Smooth muscle cell (in vitro differentiated cells): ENCODE measurements at regions not wholly inside any gene's neighbourhood (a gene's known extent, or its start where the extent isn't known, plus 50 kb on each side); places are given as distances from the start of the nearest gene placed in this dataset.

Source experiments
- DNase-seq: peaks from one replicate; lab custom pipeline; 2025; ENCODE audit not compliant: unreplicated experiment; lab: John Stamatoyannopoulos, UW
- H2AFZ ChIP-seq: fragments of 200-600 bp; sonication (generic); 2 replicates; pipeline ENCODE4 v1.6.0; 2016; ENCODE audit warnings: antibody characterized with exemption, low read depth, mild to moderate bottlenecking
- H3F3A ChIP-seq: fragments of 200-600 bp; sonication (generic); 2 replicates; pipeline ENCODE4 v1.6.0; 2017; ENCODE audit warnings: antibody characterized with exemption, low read depth
- H3K27ac ChIP-seq: fragments of 200-600 bp; sonication (generic); 2 replicates; pipeline ENCODE4 v1.5.1; 2016; ENCODE audit warnings: low read depth, mild to moderate bottlenecking
- H3K27me3 ChIP-seq: fragments of 200-600 bp; sonication (generic); 2 replicates; pipeline ENCODE4 v1.6.1; 2016; ENCODE audit warnings: low read depth, mild to moderate bottlenecking
- H3K36me3 ChIP-seq: fragments of 200-600 bp; sonication (generic); 2 replicates; pipeline ENCODE4 v1.5.1; 2016; ENCODE audit warnings: low read depth
- H3K4me1 ChIP-seq: fragments of 200-600 bp; sonication (generic); 2 replicates; pipeline ENCODE4 v1.5.1; 2016; ENCODE audit warnings: low read depth
- H3K4me2 ChIP-seq: fragments of 200-600 bp; sonication (generic); 2 replicates; pipeline ENCODE4 v1.6.0; 2016; ENCODE audit warnings: mild to moderate bottlenecking
- H3K4me3 ChIP-seq: fragments of 200-600 bp; sonication (generic); 2 replicates; pipeline ENCODE4 v1.5.1; 2016; ENCODE audit warnings: mild to moderate bottlenecking
- H3K79me2 ChIP-seq: fragments of 200-600 bp; sonication (generic); 2 replicates; pipeline ENCODE4 v1.6.0; 2016; ENCODE audit warnings: low read depth, mild to moderate bottlenecking
- H3K9ac ChIP-seq: fragments of 200-600 bp; sonication (generic); 2 replicates; pipeline ENCODE4 v1.6.0; 2016; ENCODE audit warnings: low read depth
- H3K9me3 ChIP-seq: fragments of 200-600 bp; sonication (generic); replicated peaks from 2 replicates; pipeline ENCODE4 v1.5.1; 2016; ENCODE audit warnings: low read depth
- H4K20me1 ChIP-seq: fragments of 200-600 bp; sonication (generic); 2 replicates; pipeline ENCODE4 v1.6.0; 2016; ENCODE audit warnings: low read depth
- WGBS: methylation state at CpG from one replicate; pipeline ENCODE4 v1.1.7; 2016; ENCODE audit warnings: low lambda C conversion rate; 5-methylcytosine and 5-hydroxymethylcytosine counted together
- TF ChIP-seq, protein P1 (sequence below): fragments of 200-600 bp; sonication (generic); IDR thresholded peaks from 2 replicates; pipeline ENCODE4 v1.5.1; 2017; ENCODE audit warnings: borderline replicate concordance, mild to moderate bottlenecking, antibody characterized with exemption; ENCODE audit not compliant: insufficient read depth, poor library complexity, severe bottlenecking

GRCh38 chr4:138035781-138036258 lies 206.3 kb downstream of the SLC7A11 start:
- H3K9me3 ChIP-seq = no peaks in the 10 kb centered on the region
- H4K20me1 ChIP-seq = no peaks in the 10 kb centered on the region
- no peak overlapping the region for H3K4me2 ChIP-seq
- no peaks in the 10 kb centered on the region for H3K4me1 ChIP-seq
- peak overlapping the region; percentile 71 for H2AFZ ChIP-seq
- H3K27ac ChIP-seq = no peak overlapping the region
- no peaks in the 10 kb centered on the region for H3K27me3 ChIP-seq
- H3K79me2 ChIP-seq = no peaks in the 10 kb centered on the region
- H3K4me3 ChIP-seq = no peak overlapping the region
- H3K36me3 ChIP-seq = no peaks in the 10 kb centered on the region
- DNase-seq = no peak
- TF ChIP-seq, protein P1, sequence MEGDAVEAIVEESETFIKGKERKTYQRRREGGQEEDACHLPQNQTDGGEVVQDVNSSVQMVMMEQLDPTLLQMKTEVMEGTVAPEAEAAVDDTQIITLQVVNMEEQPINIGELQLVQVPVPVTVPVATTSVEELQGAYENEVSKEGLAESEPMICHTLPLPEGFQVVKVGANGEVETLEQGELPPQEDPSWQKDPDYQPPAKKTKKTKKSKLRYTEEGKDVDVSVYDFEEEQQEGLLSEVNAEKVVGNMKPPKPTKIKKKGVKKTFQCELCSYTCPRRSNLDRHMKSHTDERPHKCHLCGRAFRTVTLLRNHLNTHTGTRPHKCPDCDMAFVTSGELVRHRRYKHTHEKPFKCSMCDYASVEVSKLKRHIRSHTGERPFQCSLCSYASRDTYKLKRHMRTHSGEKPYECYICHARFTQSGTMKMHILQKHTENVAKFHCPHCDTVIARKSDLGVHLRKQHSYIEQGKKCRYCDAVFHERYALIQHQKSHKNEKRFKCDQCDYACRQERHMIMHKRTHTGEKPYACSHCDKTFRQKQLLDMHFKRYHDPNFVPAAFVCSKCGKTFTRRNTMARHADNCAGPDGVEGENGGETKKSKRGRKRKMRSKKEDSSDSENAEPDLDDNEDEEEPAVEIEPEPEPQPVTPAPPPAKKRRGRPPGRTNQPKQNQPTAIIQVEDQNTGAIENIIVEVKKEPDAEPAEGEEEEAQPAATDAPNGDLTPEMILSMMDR = peak; percentile 59
- no peaks in the 10 kb centered on the region for H3F3A ChIP-seq
- WGBS = 48% methylated on average over 1 of the region's 1 CpG
- no peak overlapping the region for H3K9ac ChIP-seq

- H3K27ac ChIP-seq = peak overlapping the region; percentile 36
- H3K36me3 ChIP-seq = no peaks in the 10 kb centered on the region
- H3K4me2 ChIP-seq = no peak overlapping the region
- no peak for DNase-seq
- 73% methylated on average over 2 of the region's 2 CpGs for WGBS
- H2AFZ ChIP-seq = no peak overlapping the region
- H3K9me3 ChIP-seq = no peaks in the 10 kb centered on the region
- H3K79me2 ChIP-seq = no peaks in the 10 kb centered on the region
- TF ChIP-seq, protein P1 = peak; percentile 4
- H3K27me3 ChIP-seq = no peaks in the 10 kb centered on the region
- H4K20me1 ChIP-seq = no peaks in the 10 kb centered on the region
- H3F3A ChIP-seq = no peaks in the 10 kb centered on the region
- H3K9ac ChIP-seq = no peak overlapping the region
- H3K4me1 ChIP-seq = no peaks in the 10 kb centered on the region
- H3K4me3 ChIP-seq = no peak overlapping the region
Measured at GRCh38 chr4:138034871-138035270, 207.3 kb downstream of the SLC7A11 start.

- H3K4me2 ChIP-seq = no peak overlapping the region
- no peaks in the 10 kb centered on the region for H3K36me3 ChIP-seq
- H3K4me3 ChIP-seq = no peak overlapping the region
- H3K9me3 ChIP-seq = no peaks in the 10 kb centered on the region
- H2AFZ ChIP-seq = peak overlapping the region; percentile 0
- no peaks in the 10 kb centered on the region for H4K20me1 ChIP-seq
- H3K4me1 ChIP-seq = no peaks in the 10 kb centered on the region
- DNase-seq = no peak
- no peaks in the 10 kb centered on the region for H3K79me2 ChIP-seq
- H3K27ac ChIP-seq = no peak overlapping the region
- no peaks in the 10 kb centered on the region for H3F3A ChIP-seq
- TF ChIP-seq, protein P1 = no peak
- H3K27me3 ChIP-seq = no peaks in the 10 kb centered on the region
- H3K9ac ChIP-seq = no peak overlapping the region
Measured at GRCh38 chr4:138032222-138032621, 209.9 kb downstream of the SLC7A11 start.

DNA sequence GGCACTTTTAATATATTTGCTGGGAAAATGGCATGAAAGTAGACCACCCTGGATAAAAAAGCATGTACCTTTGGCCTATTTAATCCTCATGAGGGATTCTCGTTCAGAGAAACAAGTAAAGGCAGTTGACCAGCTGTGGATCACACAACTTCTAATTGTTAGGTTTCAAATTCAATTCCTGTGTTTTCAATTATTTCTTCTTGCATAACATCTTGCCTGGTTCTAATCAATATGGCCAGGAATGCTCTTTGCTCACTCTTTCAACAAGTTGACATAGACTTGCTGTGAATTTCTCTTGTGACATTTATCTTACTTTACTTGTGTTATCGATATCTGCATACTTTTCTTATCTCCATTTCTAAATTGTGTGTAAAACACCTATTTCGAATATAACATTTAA lies 211.8 kb downstream of the SLC7A11 start:
- no peak overlapping the region for H3K4me2 ChIP-seq
- no peak overlapping the region for H3K27ac ChIP-seq
- TF ChIP-seq, protein P1 = no peak
- no peaks in the 10 kb centered on the region for H3K27me3 ChIP-seq
- no peaks in the 10 kb centered on the region for H4K20me1 ChIP-seq
- 92% methylated on average over 3 of the region's 3 CpGs for WGBS
- H3K36me3 ChIP-seq = no peaks in the 10 kb centered on the region
- no peak overlapping the region for H2AFZ ChIP-seq
- DNase-seq = no peak
- H3F3A ChIP-seq = no peaks in the 10 kb centered on the region
- no peaks in the 10 kb centered on the region for H3K4me1 ChIP-seq
- H3K79me2 ChIP-seq = no peaks in the 10 kb centered on the region
- H3K9ac ChIP-seq = no peak overlapping the region
- no peak overlapping the region for H3K4me3 ChIP-seq
- H3K9me3 ChIP-seq = no peaks in the 10 kb centered on the region
